Endothelial cell of umbilical vein (primary cell): ENCODE measurements at regions not wholly inside any gene's neighbourhood (a gene's known extent, or its start where the extent isn't known, plus 50 kb on each side); places are given as distances from the start of the nearest gene placed in this dataset.

Experiments used
- BruUV-seq: library from RNA; stranded (reverse); fragments of 400-500 nt; replicated peaks from 2 replicates; lab custom pipeline; 2021; lab: Mats Ljungman, UMichigan
- CTCF ChIA-PET: fragments of 300-600, 350-600 bp; sonication (Branson Sonifier 250); formaldehyde crosslinking; loops from one replicate; lab custom pipeline; 2021; ENCODE audit warnings: antibody characterized with exemption, inconsistent platforms; lab: Charles Lee
- POLR2A ChIA-PET: fragments of 300-600, 350-600 bp; sonication (Branson Sonifier 250); formaldehyde crosslinking; loops from one replicate; lab custom pipeline; 2021; ENCODE audit warnings: antibody characterized with exemption, inconsistent platforms; lab: Charles Lee
- DNase-seq: peaks from one replicate; pipeline ENCODE4 v3.0.0-alpha.2; 2011; ENCODE audit warnings: low read depth, low spot score
- FAIRE-seq: peaks from 2 replicates; lab custom pipeline; 2011; peaks lifted over from hg19 to GRCh38; lab: Jason Lieb, UNC
- H2AFZ ChIP-seq: 2 replicates; pipeline ENCODE4 v1.6.0; 2012; ENCODE audit warnings: low read depth, low read length, control low read depth, inconsistent platforms
- H3K27ac ChIP-seq: 2 replicates; pipeline ENCODE4 v1.5.1; 2011; ENCODE audit warnings: low read depth, mild to moderate bottlenecking, control low read depth, low read length, moderate library complexity; ENCODE audit not compliant: insufficient read depth
- H3K27me3 ChIP-seq, 2 experiments: 2 replicates each; pipeline versions ENCODE4 v1.6.0 to v1.6.1; 2011; ENCODE audit warnings: low read length in 2 of 2, mixed read lengths in 1 of 2; ENCODE audit not compliant: control insufficient read depth in 2 of 2, insufficient read depth in 2 of 2
- H3K36me3 ChIP-seq, 2 experiments: 2 replicates in 1 of 2; 3 replicates in 1 of 2; pipeline ENCODE4 v1.5.1; 2011; ENCODE audit warnings: low read length in 2 of 2, mild to moderate bottlenecking in 1 of 2, moderate library complexity in 1 of 2; ENCODE audit not compliant: control insufficient read depth in 2 of 2, insufficient read depth in 2 of 2; ENCODE audit errors: extremely low read depth in 1 of 2
- H3K4me1 ChIP-seq: 3 replicates; pipeline ENCODE4 v1.5.1; 2011; ENCODE audit warnings: mild to moderate bottlenecking, low read length; ENCODE audit not compliant: control insufficient read depth, insufficient read depth; ENCODE audit errors: extremely low read depth
- H3K4me2 ChIP-seq: 2 replicates; pipeline ENCODE4 v1.6.1; 2011; ENCODE audit warnings: low read length, control low read depth, mixed read lengths; ENCODE audit not compliant: insufficient read depth
- H3K4me3 ChIP-seq, 3 experiments: fragments of 200-600 bp in 1 of 3; sonication (generic), shearing (Covaris generic) in 1 of 3; replicated peaks in 1 of 3; 2 replicates each; pipeline ENCODE4 v1.5.1; 2011 to 2016; ENCODE audit warnings: control low read depth in 3 of 3, low read length in 3 of 3, mild to moderate bottlenecking in 2 of 3, inconsistent platforms in 1 of 3, low read depth in 1 of 3, moderate library complexity in 1 of 3; ENCODE audit not compliant: insufficient read depth in 1 of 3
- H3K79me2 ChIP-seq: 2 replicates; pipeline ENCODE4 v1.6.0; 2012; ENCODE audit warnings: low read length, inconsistent platforms; ENCODE audit not compliant: control insufficient read depth, insufficient read depth
- H3K9ac ChIP-seq: replicated peaks from 2 replicates; pipeline ENCODE3; 2011; ENCODE audit warnings: low read length, control low read depth; ENCODE audit not compliant: insufficient read depth; ENCODE audit errors: extremely low read depth
- H3K9me1 ChIP-seq: replicated peaks from 3 replicates; pipeline ENCODE4 v1.6.0; 2011; ENCODE audit warnings: mild to moderate bottlenecking, low read length; ENCODE audit not compliant: control insufficient read depth, insufficient read depth; ENCODE audit errors: extremely low read depth
- H3K9me3 ChIP-seq: replicated peaks from 2 replicates; pipeline ENCODE4 v1.5.1; 2012; ENCODE audit warnings: low read length, inconsistent platforms; ENCODE audit not compliant: control insufficient read depth, insufficient read depth
- H4K20me1 ChIP-seq: replicated peaks from 2 replicates; pipeline ENCODE3; 2011; ENCODE audit warnings: mild to moderate bottlenecking, low read length; ENCODE audit not compliant: control insufficient read depth, insufficient read depth; ENCODE audit errors: extremely low read depth
- EZH2 ChIP-seq: IDR thresholded peaks from 2 replicates; pipeline ENCODE4 v1.6.1; 2012; ENCODE audit warnings: borderline replicate concordance, low read depth, mild to moderate bottlenecking, moderate library complexity, low read length, inconsistent platforms; ENCODE audit not compliant: severe bottlenecking
- FOS ChIP-seq: IDR thresholded peaks from 2 replicates; pipeline ENCODE4 v1.6.1; 2011; ENCODE audit warnings: mild to moderate bottlenecking, low read length, moderate library complexity, borderline replicate concordance; ENCODE audit not compliant: insufficient read depth
- GATA2 ChIP-seq: IDR thresholded peaks from 2 replicates; pipeline ENCODE4 v1.7.0; 2011; ENCODE audit warnings: low read depth, mild to moderate bottlenecking, moderate library complexity, mixed read lengths, low read length; ENCODE audit not compliant: insufficient read length, insufficient read depth
- JUN ChIP-seq: IDR thresholded peaks from 2 replicates; pipeline ENCODE4 v1.6.1; 2011; ENCODE audit warnings: borderline replicate concordance, low read depth; ENCODE audit not compliant: insufficient read length, insufficient read depth
- MYC ChIP-seq: IDR thresholded peaks from one replicate; pipeline ENCODE4 v1.6.1; 2011; ENCODE audit warnings: mild to moderate bottlenecking, low read depth, low read length
- POLR2A ChIP-seq: IDR thresholded peaks from 2 replicates; pipeline ENCODE4 v1.6.1; 2012; ENCODE audit warnings: low read depth, mild to moderate bottlenecking, control low read depth, low read length
- POLR2AphosphoS5 ChIP-seq: IDR thresholded peaks from 2 replicates; pipeline ENCODE4 v1.6.1; 2012; ENCODE audit warnings: low read depth, mild to moderate bottlenecking, control low read depth, low read length, moderate library complexity; ENCODE audit not compliant: insufficient read depth
- dilution Hi-C: fragments of 300-500 bp; cut with MboI; formaldehyde crosslinking; loops from one replicate; pipeline ENCODE4 v1.15.0; 2019; ENCODE audit warnings: low sequenced_read_pairs; ENCODE audit not compliant: extremely low pct_ligation_motif_present
- intact Hi-C: fragments of 100-400 bp; cut with micrococcal nuclease; formaldehyde crosslinking; loops from one replicate; pipeline ENCODE4 v1.10.0; 2022
- TF ChIP-seq, protein P1 (sequence below): IDR thresholded peaks from 2 replicates; pipeline ENCODE4 v1.6.1; 2011; ENCODE audit not compliant: insufficient read depth, insufficient read length
- TF ChIP-seq, protein P2 (sequence below), 2 donors: IDR thresholded peaks; 1 replicate in 1 of 2; 2 replicates in 1 of 2; pipeline ENCODE4 v1.5.1; 2011; ENCODE audit warnings: low read length in 2 of 2, mild to moderate bottlenecking in 2 of 2, moderate library complexity in 2 of 2, control low read depth in 1 of 2, inconsistent platforms in 1 of 2, low read depth in 1 of 2; ENCODE audit not compliant: insufficient read depth in 1 of 2; ENCODE audit errors: extremely low read depth in 1 of 2

DNA sequence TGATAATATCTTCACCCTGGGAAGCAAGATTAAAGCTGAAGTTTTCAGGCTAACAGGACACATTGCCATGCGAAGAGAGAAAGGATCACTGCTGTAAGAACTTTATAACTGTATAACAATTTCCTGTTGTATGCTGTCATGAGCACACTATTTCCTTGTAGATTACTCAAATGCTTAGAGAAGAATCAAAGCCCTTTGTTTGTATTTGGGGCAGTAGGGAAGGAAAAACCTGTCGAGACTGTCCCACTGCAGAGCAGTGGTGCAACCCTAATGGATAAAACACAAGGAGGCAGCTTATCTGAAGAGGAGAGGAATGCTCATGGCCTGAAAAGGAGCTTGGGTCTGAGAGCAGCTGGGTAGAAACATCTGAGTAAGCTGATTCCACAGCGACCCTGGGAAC, 327.7 kb upstream of the NPSR1 start:
- Histone ChIP-seq H3K4me1 (no peaks in the 10 kb centered on the region), H2AFZ (no peak overlapping the region), H4K20me1 (no peaks in the 10 kb centered on the region), H3K79me2 (no peaks in the 10 kb centered on the region), H3K27me3 (no peaks in the 10 kb centered on the region), H3K4me2 (no peak overlapping the region), H3K27ac (no peak overlapping the region), H3K36me3 (no peaks in the 10 kb centered on the region), H3K9ac (no peak overlapping the region), H3K9me3 (no peaks in the 10 kb centered on the region), H3K9me1 (no peaks in the 10 kb centered on the region), H3K4me3 (no peak overlapping the region)
- DNase-seq (peak; percentile 17), FAIRE-seq (no peak)
- TF ChIP-seq JUN = no peak
- no peak for TF ChIP-seq FOS
- no peak for TF ChIP-seq POLR2A
- TF ChIP-seq, protein P1, sequence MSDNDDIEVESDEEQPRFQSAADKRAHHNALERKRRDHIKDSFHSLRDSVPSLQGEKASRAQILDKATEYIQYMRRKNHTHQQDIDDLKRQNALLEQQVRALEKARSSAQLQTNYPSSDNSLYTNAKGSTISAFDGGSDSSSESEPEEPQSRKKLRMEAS = no peak
- no peak for TF ChIP-seq GATA2
- TF ChIP-seq MYC = no peak
- TF ChIP-seq POLR2AphosphoS5 = no peak
- no peak for TF ChIP-seq EZH2
- TF ChIP-seq, protein P2, sequence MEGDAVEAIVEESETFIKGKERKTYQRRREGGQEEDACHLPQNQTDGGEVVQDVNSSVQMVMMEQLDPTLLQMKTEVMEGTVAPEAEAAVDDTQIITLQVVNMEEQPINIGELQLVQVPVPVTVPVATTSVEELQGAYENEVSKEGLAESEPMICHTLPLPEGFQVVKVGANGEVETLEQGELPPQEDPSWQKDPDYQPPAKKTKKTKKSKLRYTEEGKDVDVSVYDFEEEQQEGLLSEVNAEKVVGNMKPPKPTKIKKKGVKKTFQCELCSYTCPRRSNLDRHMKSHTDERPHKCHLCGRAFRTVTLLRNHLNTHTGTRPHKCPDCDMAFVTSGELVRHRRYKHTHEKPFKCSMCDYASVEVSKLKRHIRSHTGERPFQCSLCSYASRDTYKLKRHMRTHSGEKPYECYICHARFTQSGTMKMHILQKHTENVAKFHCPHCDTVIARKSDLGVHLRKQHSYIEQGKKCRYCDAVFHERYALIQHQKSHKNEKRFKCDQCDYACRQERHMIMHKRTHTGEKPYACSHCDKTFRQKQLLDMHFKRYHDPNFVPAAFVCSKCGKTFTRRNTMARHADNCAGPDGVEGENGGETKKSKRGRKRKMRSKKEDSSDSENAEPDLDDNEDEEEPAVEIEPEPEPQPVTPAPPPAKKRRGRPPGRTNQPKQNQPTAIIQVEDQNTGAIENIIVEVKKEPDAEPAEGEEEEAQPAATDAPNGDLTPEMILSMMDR (IDR thresholded peaks at IDR 0.05; ENCODE audit: extremely low read depth in 1 of 2, insufficient read depth in 1 of 2, low read depth in 1 of 2, low read length in 2 of 2) = no peak
- BruUV-seq = no TSS peak
- POLR2A ChIA-PET = no interaction called here
- CTCF ChIA-PET = interaction anchor here (1.2 to 2.8 kb wide), 2 partner anchors 10 to 35 kb away, joined by 3 to 16 read pairs; no protein-coding TSS in a partner anchor
- dilution Hi-C loops = no loop called here
- intact Hi-C loops = no loop called here
